OCI-LY1 (cell line): ENCODE measurements at regions not wholly inside any gene's neighbourhood (a gene's known extent, or its start where the extent isn't known, plus 50 kb on each side); places are given as distances from the start of the nearest gene placed in this dataset.
"Not testable (repeated sequence)": the region's sequence is repeated elsewhere in the genome, so short reads cannot be mapped to it uniquely, and the experiment has no call there.

Experiments used
- CTCF ChIP-seq: fragments of 200-600 bp; sonication (generic), shearing (Covaris generic); IDR thresholded peaks from 2 replicates; pipeline ENCODE4 v1.5.1; 2017; ENCODE audit warnings: mild to moderate bottlenecking, antibody characterized with exemption, low read length, moderate library complexity, mixed read lengths
- EZH2 ChIP-seq: fragments of 200-600 bp; sonication (generic), shearing (Covaris generic); IDR thresholded peaks from 2 replicates; pipeline ENCODE4 v1.8.0; 2017; ENCODE audit warnings: borderline replicate concordance, mixed run types, mild to moderate bottlenecking, antibody characterized with exemption, low read length, moderate library complexity, mixed read lengths

- TF ChIP-seq CTCF, result peak; percentile 28; the same call in 1 of the 2 replicates
- not testable (repeated sequence) for TF ChIP-seq EZH2
Measured at GRCh38 chr16:21506857-21507456, 92.4 kb upstream of the METTL9 start.
